Prostate gland (tissue), 2 donors: ENCODE measurements at regions not wholly inside any gene's neighbourhood (a gene's known extent, or its start where the extent isn't known, plus 50 kb on each side); places are given as distances from the start of the nearest gene placed in this dataset.
"Not testable (repeated sequence)": the region's sequence is repeated elsewhere in the genome, so short reads cannot be mapped to it uniquely, and the experiment has no call there.

Experiments
- DNase-seq: peaks from one replicate; pipeline ENCODE4 v3.0.0-alpha.2; 2019; ENCODE audit warnings: low spot score
- H3K27ac ChIP-seq, 2 donors: fragments of 200-600 bp; sonication (generic); 2 replicates each; pipeline ENCODE4 v1.5.1; 2017 to 2019
- H3K27me3 ChIP-seq: fragments of 200-600 bp; sonication (generic); replicated peaks from 2 replicates; pipeline ENCODE4 v1.5.1; 2019; ENCODE audit not compliant: insufficient read depth
- H3K36me3 ChIP-seq, 2 donors: fragments of 200-600 bp; sonication (generic); 1 replicate in 1 of 2; 2 replicates in 1 of 2; pipeline versions ENCODE4 v1.5.1 to v1.8.1; 2017 to 2019
- H3K4me1 ChIP-seq: fragments of 200-600 bp; sonication (generic); replicated peaks from 2 replicates; pipeline ENCODE4 v1.5.1; 2019
- H3K4me3 ChIP-seq, 2 donors: fragments of 200-600 bp; sonication (generic); 2 replicates each; pipeline ENCODE4 v1.5.1; 2017 to 2019
- H3K9me3 ChIP-seq: fragments of 200-600 bp; sonication (generic); 2 replicates; pipeline ENCODE4 v1.5.1; 2017
- POLR2A ChIP-seq: fragments of 450-650 bp; IDR thresholded peaks from one replicate; pipeline ENCODE4 v1.6.1; 2016; ENCODE audit warnings: antibody characterized with exemption, mild to moderate bottlenecking
- POLR2AphosphoS5 ChIP-seq: sonication (generic); formaldehyde crosslinking; IDR thresholded peaks from one replicate; pipeline ENCODE4 v1.6.1; 2017; ENCODE audit warnings: antibody characterized with exemption
- WGBS: methylation state at CpG from one replicate; pipeline ENCODE4 v1.1.5; 2018; 5-methylcytosine and 5-hydroxymethylcytosine counted together
- intact Hi-C: fragments of 100-400 bp; cut with DNase I; formaldehyde crosslinking; loops from one replicate; pipeline ENCODE4 v1.14.2; 2022
- TF ChIP-seq, protein P1 (sequence below), 4 experiments: fragments of 200-600 bp in 2 of 4; fragments of 450-650 bp in 2 of 4; sonication (generic) in 2 of 4; IDR thresholded peaks; 1 replicate in 3 of 4; 2 replicates in 1 of 4; pipeline ENCODE4 v1.5.1; 2016 to 2019; ENCODE audit warnings: antibody characterized with exemption in 4 of 4, mild to moderate bottlenecking in 2 of 4, moderate library complexity in 2 of 4

DNA sequence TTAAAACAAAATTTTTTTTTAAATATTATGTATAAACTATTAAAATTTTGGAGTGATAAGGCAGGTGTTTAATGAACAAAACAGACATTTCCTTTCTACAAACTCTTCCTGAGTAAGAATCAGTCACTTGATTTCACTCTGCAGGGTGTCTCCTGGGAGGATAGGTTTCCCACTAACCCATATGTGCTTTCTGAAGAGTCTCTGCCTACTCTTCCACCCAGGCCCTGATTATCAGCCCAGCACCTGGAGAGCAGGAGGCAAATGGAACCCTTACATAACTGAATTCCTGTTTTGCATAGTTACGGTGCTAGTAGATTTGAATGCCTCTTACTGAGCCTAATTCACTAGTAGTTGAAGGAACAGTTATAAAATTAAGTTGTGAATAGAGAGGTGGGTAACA is 1718.6 kb downstream of the SUCLG1 start:
- DNase-seq: no peak
- no peak overlapping the region for H3K4me3 ChIP-seq
- no peaks in the 10 kb centered on the region for H3K27me3 ChIP-seq
- H3K9me3 ChIP-seq: no peaks in the 10 kb centered on the region
- no peaks in the 10 kb centered on the region for H3K4me1 ChIP-seq
- WGBS: 86% methylated on average over 1 of the region's 1 CpG
- intact Hi-C loops: no loop called here
- TF ChIP-seq, protein P1, sequence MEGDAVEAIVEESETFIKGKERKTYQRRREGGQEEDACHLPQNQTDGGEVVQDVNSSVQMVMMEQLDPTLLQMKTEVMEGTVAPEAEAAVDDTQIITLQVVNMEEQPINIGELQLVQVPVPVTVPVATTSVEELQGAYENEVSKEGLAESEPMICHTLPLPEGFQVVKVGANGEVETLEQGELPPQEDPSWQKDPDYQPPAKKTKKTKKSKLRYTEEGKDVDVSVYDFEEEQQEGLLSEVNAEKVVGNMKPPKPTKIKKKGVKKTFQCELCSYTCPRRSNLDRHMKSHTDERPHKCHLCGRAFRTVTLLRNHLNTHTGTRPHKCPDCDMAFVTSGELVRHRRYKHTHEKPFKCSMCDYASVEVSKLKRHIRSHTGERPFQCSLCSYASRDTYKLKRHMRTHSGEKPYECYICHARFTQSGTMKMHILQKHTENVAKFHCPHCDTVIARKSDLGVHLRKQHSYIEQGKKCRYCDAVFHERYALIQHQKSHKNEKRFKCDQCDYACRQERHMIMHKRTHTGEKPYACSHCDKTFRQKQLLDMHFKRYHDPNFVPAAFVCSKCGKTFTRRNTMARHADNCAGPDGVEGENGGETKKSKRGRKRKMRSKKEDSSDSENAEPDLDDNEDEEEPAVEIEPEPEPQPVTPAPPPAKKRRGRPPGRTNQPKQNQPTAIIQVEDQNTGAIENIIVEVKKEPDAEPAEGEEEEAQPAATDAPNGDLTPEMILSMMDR (IDR thresholded peaks at IDR 0.05): no peak
- TF ChIP-seq POLR2AphosphoS5 (no peak), POLR2A (no peak)
- no peaks in the 10 kb centered on the region for H3K36me3 ChIP-seq
- H3K27ac ChIP-seq: no peak overlapping the region

GRCh38 chr2:82737965-82738364 is 1721.1 kb downstream of the SUCLG1 start:
- H3K4me1 ChIP-seq, H3K36me3 ChIP-seq, intact Hi-C loops, H3K4me3 ChIP-seq, H3K27ac ChIP-seq, H3K9me3 ChIP-seq, DNase-seq, H3K27me3 ChIP-seq: not testable (repeated sequence)
- 97% methylated on average over 15 of the region's 15 CpGs for WGBS

DNA sequence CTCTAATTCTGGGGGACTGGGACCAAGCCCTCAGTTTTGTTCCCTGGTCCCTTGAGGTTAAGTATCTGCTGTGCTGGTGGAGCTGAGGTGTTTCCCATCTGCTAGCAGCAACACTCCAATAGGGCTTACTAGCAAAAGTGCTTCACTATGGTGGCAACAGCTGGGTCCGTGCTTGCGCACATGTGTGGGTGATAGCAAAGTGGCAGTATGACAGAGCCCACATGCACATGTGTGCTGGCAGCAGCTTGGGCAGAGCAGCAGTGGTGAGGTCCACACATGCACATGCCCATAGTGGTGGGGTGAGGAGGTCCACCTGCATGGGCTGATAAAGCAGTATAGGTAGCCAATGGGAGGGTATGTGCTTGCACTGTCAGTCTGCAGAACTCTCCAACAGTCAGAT is 1723.7 kb downstream of the SUCLG1 start:
- H3K4me3 ChIP-seq: no peak overlapping the region
- H3K4me1 ChIP-seq: no peaks in the 10 kb centered on the region
- TF ChIP-seq, protein P1 (IDR thresholded peaks at IDR 0.05): no peak
- TF ChIP-seq POLR2A (no peak), POLR2AphosphoS5 (no peak)
- DNase-seq: no peak
- no peaks in the 10 kb centered on the region for H3K9me3 ChIP-seq
- no peak overlapping the region for H3K27ac ChIP-seq
- no peaks in the 10 kb centered on the region for H3K27me3 ChIP-seq
- 94% methylated on average over 2 of the region's 2 CpGs for WGBS
- intact Hi-C loops: no loop called here
- no peaks in the 10 kb centered on the region for H3K36me3 ChIP-seq

DNA sequence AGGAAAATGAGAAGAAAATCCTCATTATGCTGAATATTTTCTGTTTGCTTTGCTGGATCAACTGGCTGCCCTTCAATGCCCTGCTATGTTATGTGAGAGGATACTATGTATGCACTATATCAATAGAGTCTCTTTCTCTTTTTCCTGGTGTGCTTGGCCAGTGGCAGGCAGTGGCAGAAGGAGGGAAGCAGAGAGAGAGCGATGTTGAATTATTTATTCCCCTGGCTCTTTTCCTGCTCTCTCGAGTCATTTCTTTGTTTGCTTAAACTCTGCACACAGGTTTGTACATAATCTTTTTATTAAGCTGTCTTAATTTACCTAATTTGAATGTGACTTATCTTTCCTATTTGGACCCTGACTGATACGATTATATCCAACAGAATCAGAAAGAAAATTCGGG is 1727.3 kb downstream of the SUCLG1 start:
- H3K36me3 ChIP-seq: no peaks in the 10 kb centered on the region
- H3K27ac ChIP-seq: no peak overlapping the region
- no peaks in the 10 kb centered on the region for H3K9me3 ChIP-seq
- TF ChIP-seq POLR2A (no peak), POLR2AphosphoS5 (no peak)
- TF ChIP-seq, protein P1 (IDR thresholded peaks at IDR 0.05): no peak
- H3K4me1 ChIP-seq: no peaks in the 10 kb centered on the region
- 34% methylated on average over 4 of the region's 4 CpGs for WGBS
- H3K27me3 ChIP-seq: no peaks in the 10 kb centered on the region
- no peak overlapping the region for H3K4me3 ChIP-seq
- intact Hi-C loops: no loop called here
- no peak for DNase-seq

GRCh38 chr2:82730811-82731210 is 1728.3 kb downstream of the SUCLG1 start:
- Histone ChIP-seq H3K4me1 (no peaks in the 10 kb centered on the region), H3K9me3 (no peaks in the 10 kb centered on the region), H3K27ac (no peak overlapping the region), H3K36me3 (no peaks in the 10 kb centered on the region), H3K27me3 (no peaks in the 10 kb centered on the region), H3K4me3 (no peak overlapping the region)
- DNase-seq: no peak
- TF ChIP-seq, protein P1 (IDR thresholded peaks at IDR 0.05): no peak
- no peak for TF ChIP-seq POLR2A
- no peak for TF ChIP-seq POLR2AphosphoS5
- 95% methylated on average over 1 of the region's 1 CpG for WGBS
- intact Hi-C loops: no loop called here
